ENCODE measurements at regions not wholly inside any gene's neighbourhood (a gene's known extent, or its start where the extent isn't known, plus 50 kb on each side); places are given as distances from the start of the nearest gene placed in this dataset.

DNA sequence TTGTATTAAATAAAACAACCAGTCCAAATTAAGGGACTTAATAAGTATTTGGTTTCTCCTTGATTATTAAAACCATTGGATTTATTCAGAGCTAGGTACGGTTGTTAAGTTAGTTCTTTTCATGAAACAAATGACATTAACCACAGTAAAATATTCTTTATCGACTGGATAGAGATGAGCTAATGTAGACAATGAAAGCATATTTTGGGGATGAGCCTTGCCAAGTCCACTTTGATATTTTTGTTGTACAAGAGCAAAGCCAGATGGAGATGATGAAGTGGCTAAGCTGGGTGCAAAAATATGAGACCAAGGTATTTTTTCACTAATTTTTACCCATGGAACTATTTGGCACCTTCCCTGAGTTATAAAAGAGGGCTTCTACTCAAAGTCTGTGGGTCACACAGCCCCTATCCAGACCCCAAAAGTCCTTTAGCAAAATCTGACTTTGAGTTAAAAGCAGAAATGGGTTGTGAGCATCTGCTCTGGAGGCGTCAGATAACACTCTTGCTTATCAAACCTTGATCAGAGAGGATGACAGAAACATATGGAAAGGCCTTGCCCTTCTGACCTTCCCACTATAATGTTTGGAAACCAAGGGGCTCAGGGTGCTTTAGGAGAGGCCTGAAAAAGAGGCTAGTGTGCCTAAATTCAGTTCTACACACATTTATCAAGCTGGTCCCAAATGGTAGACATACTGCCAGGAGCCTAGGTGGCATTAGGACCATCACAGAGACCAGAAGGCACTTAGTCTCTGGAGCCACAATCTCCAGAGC, 456.8 kb downstream of the MTX2 start:
- no peak overlapping the region for H3K4me3 ChIP-seq (ENCODE audit: low read depth, low read length)
- no peak for TF ChIP-seq CTCF (IDR thresholded peaks at IDR 0.05; ENCODE audit: borderline replicate concordance, insufficient read depth, low read depth, low read length)

GRCh38 chr2:176727696-176728095, 458.5 kb downstream of the MTX2 start:
- TF ChIP-seq CTCF (IDR thresholded peaks at IDR 0.05; ENCODE audit: borderline replicate concordance, insufficient read depth, low read depth, low read length) = no peak
- no peak overlapping the region for H3K4me3 ChIP-seq (ENCODE audit: low read depth, low read length)

- TF ChIP-seq CTCF (IDR thresholded peaks at IDR 0.05; ENCODE audit: borderline replicate concordance, insufficient read depth, low read depth, low read length) = no peak
- no peak overlapping the region for H3K4me3 ChIP-seq (ENCODE audit: low read depth, low read length)
These were observed 460.7 kb downstream of the MTX2 start for GRCh38 chr2:176729706-176730569.

GRCh38 chr2:176732780-176733179, 463.5 kb downstream of the MTX2 start:
- H3K4me3 ChIP-seq (ENCODE audit: low read depth, low read length) = no peak overlapping the region
- TF ChIP-seq CTCF (IDR thresholded peaks at IDR 0.05; ENCODE audit: borderline replicate concordance, insufficient read depth, low read depth, low read length) = no peak

DNA sequence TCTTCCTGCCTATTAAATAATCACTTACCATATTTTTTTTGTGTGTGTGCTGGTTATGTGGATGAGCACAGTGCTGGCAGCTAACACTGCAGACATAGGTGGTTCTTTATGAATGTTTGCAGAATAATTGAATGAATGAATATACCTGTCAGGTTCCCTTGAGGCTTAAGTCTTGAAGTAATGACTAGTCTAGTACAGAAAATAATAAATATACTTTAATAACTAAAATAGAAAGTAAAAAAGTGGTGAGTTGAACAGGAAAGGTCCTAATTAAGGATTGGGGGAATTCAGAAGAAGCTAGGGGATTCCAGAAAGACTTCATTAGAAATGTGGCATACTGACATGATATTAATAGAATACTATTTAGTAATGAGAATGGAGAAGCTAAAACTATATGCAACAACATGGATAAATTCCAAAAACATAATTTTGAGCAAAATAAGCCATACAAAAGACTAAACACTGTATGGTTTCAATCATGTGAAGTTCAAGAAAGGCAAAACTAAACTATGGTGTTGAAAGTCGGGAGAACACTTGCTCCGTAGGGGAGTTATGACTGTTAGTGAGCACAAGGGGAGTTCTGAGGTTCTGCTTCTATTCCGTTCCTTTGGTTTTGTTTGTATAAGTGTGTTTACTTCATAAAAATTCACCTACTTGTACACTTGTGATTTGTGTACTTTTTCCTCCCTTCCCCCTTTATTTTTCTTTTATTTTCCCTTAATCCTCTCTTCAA, 464.6 kb downstream of the MTX2 start:
- no peak overlapping the region for H3K4me3 ChIP-seq (ENCODE audit: low read depth, low read length)
- no peak for TF ChIP-seq CTCF (IDR thresholded peaks at IDR 0.05; ENCODE audit: borderline replicate concordance, insufficient read depth, low read depth, low read length)

- H3K4me3 ChIP-seq (ENCODE audit: low read depth, low read length) = no peak overlapping the region
- TF ChIP-seq CTCF (IDR thresholded peaks at IDR 0.05; ENCODE audit: borderline replicate concordance, insufficient read depth, low read depth, low read length) = no peak
These were observed 465.6 kb downstream of the MTX2 start for GRCh38 chr2:176734868-176735267.

All from GM12875 (cell line).